ENCODE measurements at regions not wholly inside any gene's neighbourhood (a gene's known extent, or its start where the extent isn't known, plus 50 kb on each side); places are given as distances from the start of the nearest gene placed in this dataset.

DNA sequence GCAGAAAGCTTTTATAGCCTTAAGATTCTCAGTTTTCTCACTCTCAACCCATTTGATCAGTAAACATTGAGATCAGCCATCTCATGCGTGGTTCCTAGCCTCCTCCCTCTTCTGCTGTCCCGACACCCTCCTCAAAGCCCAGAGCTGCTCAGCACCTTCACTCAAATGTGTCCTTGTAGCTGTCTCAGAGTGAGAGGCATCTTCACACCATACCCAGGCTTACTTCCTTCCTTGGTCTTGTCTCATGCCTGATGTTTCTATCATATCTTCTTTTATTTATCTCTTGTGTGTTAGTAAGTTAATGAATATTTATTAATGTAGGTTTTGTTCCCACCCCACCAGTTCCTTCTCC is 72.4 kb upstream of the SNX2 start:
- no peak overlapping the region for H3K9ac ChIP-seq
- H3K36me3 ChIP-seq (replicated peaks in 1 of 2; ENCODE audit: control insufficient read depth in 1 of 2, insufficient read depth in 2 of 2, low read length in 1 of 2) = no peaks in the 10 kb centered on the region
- ChIA-PET CTCF (interaction anchor here (0.6 to 0.9 kb wide), 2 partner anchors 186 to 643 kb away, joined by 3 to 4 read pairs; no protein-coding TSS in a partner anchor), POLR2A (no interaction called here)
- TF ChIP-seq RFX5 (IDR thresholded peaks at IDR 0.05; ENCODE audit: low read length) (no peak), POLR2AphosphoS5 (IDR thresholded peaks at IDR 0.05; ENCODE audit: low read depth, low read length) (no peak), RAD21 (IDR thresholded peaks at IDR 0.05; ENCODE audit: low read length) (no peak), TEAD4 (IDR thresholded peaks at IDR 0.05; ENCODE audit: borderline replicate concordance, insufficient read depth) (no peak)
- TF ChIP-seq, protein P1, sequence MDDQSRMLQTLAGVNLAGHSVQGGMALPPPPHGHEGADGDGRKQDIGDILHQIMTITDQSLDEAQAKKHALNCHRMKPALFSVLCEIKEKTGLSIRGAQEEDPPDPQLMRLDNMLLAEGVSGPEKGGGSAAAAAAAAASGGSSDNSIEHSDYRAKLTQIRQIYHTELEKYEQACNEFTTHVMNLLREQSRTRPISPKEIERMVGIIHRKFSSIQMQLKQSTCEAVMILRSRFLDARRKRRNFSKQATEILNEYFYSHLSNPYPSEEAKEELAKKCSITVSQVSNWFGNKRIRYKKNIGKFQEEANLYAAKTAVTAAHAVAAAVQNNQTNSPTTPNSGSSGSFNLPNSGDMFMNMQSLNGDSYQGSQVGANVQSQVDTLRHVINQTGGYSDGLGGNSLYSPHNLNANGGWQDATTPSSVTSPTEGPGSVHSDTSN (IDR thresholded peaks at IDR 0.05) = no peak
- TF ChIP-seq, protein P2, sequence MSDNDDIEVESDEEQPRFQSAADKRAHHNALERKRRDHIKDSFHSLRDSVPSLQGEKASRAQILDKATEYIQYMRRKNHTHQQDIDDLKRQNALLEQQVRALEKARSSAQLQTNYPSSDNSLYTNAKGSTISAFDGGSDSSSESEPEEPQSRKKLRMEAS (IDR thresholded peaks at IDR 0.05; ENCODE audit: low read depth) = no peak
- H3K27me3 ChIP-seq (ENCODE audit: insufficient read depth) = no peaks in the 10 kb centered on the region
- H3F3A ChIP-seq (replicated peaks; ENCODE audit: insufficient read depth) = peaks cover 3% of the 10 kb centered on the region
- DNase-seq = no peak
- no peak overlapping the region for H3K4me2 ChIP-seq
- H3K4me1 ChIP-seq (ENCODE audit: control insufficient read depth in 1 of 2, insufficient read depth in 2 of 2, low read depth in 1 of 2, low read length in 1 of 2) = no peaks in the 10 kb centered on the region; a peak in 1 of 4 replicates
- 80% methylated on average over 2 of the region's 2 CpGs for WGBS (ENCODE audit: low lambda C conversion rate)
- no peaks in the 10 kb centered on the region for H3K79me2 ChIP-seq (ENCODE audit: insufficient read depth)
- no peaks in the 10 kb centered on the region for H3K9me3 ChIP-seq
- H4K20me1 ChIP-seq (ENCODE audit: insufficient read depth) = no peaks in the 10 kb centered on the region
- H3K27ac ChIP-seq (ENCODE audit: low read depth in 2 of 2, low read length in 1 of 2) = no peak overlapping the region
- no peaks in the 10 kb centered on the region for H3K9me2 ChIP-seq
- H2AFZ ChIP-seq (ENCODE audit: low read depth) = no peak overlapping the region
- H3K4me3 ChIP-seq (ENCODE audit: low read depth in 2 of 2, low read length in 1 of 2) = no peak overlapping the region

DNA sequence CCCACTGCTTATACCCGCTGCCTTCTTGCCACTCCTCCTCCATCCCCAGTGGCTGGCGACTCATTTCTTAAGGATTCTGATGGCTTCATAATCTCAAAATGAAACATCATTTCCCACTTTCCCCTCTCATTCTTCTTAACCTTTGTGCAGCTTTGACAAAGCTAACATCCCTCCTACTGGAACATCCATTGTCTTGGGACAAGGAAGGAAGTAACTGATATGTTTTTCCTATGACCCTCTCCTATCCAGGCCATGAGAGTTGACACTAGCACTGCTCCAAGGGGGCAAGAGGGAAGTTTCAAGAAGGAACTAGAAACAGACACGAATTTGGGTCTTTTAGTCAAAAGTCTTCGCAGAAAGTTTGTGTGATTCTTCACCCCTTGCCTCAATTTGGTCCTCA is 71.7 kb upstream of the SNX2 start:
- Histone ChIP-seq H3F3A (replicated peaks; ENCODE audit: insufficient read depth) (peaks cover 5% of the 10 kb centered on the region), H3K9ac (no peak overlapping the region), H3K27ac (ENCODE audit: low read depth in 2 of 2, low read length in 1 of 2) (no peak overlapping the region), H3K4me2 (no peak overlapping the region), H3K4me1 (ENCODE audit: control insufficient read depth in 1 of 2, insufficient read depth in 2 of 2, low read depth in 1 of 2, low read length in 1 of 2) (no peaks in the 10 kb centered on the region; a peak in 1 of 4 replicates), H3K79me2 (ENCODE audit: insufficient read depth) (no peaks in the 10 kb centered on the region), H3K27me3 (ENCODE audit: insufficient read depth) (no peaks in the 10 kb centered on the region), H2AFZ (ENCODE audit: low read depth) (no peak overlapping the region), H3K9me2 (no peaks in the 10 kb centered on the region), H3K9me3 (no peaks in the 10 kb centered on the region), H4K20me1 (ENCODE audit: insufficient read depth) (no peaks in the 10 kb centered on the region), H3K36me3 (replicated peaks in 1 of 2; ENCODE audit: control insufficient read depth in 1 of 2, insufficient read depth in 2 of 2, low read length in 1 of 2) (no peaks in the 10 kb centered on the region), H3K4me3 (ENCODE audit: low read depth in 2 of 2, low read length in 1 of 2) (no peak overlapping the region)
- no peak for TF ChIP-seq TCF12 (IDR thresholded peaks at IDR 0.05)
- no peak for TF ChIP-seq ELF1 (IDR thresholded peaks at IDR 0.05)
- TF ChIP-seq YY1 (IDR thresholded peaks at IDR 0.05; ENCODE audit: low read depth) = no peak
- TF ChIP-seq MEF2A (IDR thresholded peaks at IDR 0.05; ENCODE audit: borderline replicate concordance, low read depth) = no peak
- TF ChIP-seq SIN3A (IDR thresholded peaks at IDR 0.05; ENCODE audit: borderline replicate concordance, low read depth, low read length) = no peak
- TF ChIP-seq TAF1 (IDR thresholded peaks at IDR 0.05; ENCODE audit: borderline replicate concordance, low read depth, low read length) = no peak
- TF ChIP-seq, protein P3, sequence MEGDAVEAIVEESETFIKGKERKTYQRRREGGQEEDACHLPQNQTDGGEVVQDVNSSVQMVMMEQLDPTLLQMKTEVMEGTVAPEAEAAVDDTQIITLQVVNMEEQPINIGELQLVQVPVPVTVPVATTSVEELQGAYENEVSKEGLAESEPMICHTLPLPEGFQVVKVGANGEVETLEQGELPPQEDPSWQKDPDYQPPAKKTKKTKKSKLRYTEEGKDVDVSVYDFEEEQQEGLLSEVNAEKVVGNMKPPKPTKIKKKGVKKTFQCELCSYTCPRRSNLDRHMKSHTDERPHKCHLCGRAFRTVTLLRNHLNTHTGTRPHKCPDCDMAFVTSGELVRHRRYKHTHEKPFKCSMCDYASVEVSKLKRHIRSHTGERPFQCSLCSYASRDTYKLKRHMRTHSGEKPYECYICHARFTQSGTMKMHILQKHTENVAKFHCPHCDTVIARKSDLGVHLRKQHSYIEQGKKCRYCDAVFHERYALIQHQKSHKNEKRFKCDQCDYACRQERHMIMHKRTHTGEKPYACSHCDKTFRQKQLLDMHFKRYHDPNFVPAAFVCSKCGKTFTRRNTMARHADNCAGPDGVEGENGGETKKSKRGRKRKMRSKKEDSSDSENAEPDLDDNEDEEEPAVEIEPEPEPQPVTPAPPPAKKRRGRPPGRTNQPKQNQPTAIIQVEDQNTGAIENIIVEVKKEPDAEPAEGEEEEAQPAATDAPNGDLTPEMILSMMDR (IDR thresholded peaks at IDR 0.05) = no peak
- TF ChIP-seq, protein P4, sequence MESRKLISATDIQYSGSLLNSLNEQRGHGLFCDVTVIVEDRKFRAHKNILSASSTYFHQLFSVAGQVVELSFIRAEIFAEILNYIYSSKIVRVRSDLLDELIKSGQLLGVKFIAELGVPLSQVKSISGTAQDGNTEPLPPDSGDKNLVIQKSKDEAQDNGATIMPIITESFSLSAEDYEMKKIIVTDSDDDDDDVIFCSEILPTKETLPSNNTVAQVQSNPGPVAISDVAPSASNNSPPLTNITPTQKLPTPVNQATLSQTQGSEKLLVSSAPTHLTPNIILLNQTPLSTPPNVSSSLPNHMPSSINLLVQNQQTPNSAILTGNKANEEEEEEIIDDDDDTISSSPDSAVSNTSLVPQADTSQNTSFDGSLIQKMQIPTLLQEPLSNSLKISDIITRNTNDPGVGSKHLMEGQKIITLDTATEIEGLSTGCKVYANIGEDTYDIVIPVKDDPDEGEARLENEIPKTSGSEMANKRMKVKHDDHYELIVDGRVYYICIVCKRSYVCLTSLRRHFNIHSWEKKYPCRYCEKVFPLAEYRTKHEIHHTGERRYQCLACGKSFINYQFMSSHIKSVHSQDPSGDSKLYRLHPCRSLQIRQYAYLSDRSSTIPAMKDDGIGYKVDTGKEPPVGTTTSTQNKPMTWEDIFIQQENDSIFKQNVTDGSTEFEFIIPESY (IDR thresholded peaks at IDR 0.05; ENCODE audit: borderline replicate concordance, low read depth) = no peak
- TF ChIP-seq GATA2 (CRISPR knock-in tag; IDR thresholded peaks at IDR 0.05) = no peak
- no peak for TF ChIP-seq NFIC (IDR thresholded peaks at IDR 0.05; ENCODE audit: borderline replicate concordance)
- TF ChIP-seq POLR2AphosphoS5 (IDR thresholded peaks at IDR 0.05; ENCODE audit: low read depth, low read length) = no peak
- TF ChIP-seq RXRA (IDR thresholded peaks at IDR 0.05; ENCODE audit: borderline replicate concordance, low read depth) = no peak
- DNase-seq = no peak
- ChIA-PET CTCF (interaction anchor here (0.9 to 2.6 kb wide), 8 partner anchors 13 to 908 kb away, joined by 3 to 19 read pairs (median 4); no protein-coding TSS in a partner anchor), POLR2A (no interaction called here)
- WGBS (ENCODE audit: low lambda C conversion rate) = 84% methylated on average over 4 of the region's 4 CpGs
